ENCODE measurements at regions not wholly inside any gene's neighbourhood (a gene's known extent, or its start where the extent isn't known, plus 50 kb on each side); places are given as distances from the start of the nearest gene placed in this dataset.

DNA sequence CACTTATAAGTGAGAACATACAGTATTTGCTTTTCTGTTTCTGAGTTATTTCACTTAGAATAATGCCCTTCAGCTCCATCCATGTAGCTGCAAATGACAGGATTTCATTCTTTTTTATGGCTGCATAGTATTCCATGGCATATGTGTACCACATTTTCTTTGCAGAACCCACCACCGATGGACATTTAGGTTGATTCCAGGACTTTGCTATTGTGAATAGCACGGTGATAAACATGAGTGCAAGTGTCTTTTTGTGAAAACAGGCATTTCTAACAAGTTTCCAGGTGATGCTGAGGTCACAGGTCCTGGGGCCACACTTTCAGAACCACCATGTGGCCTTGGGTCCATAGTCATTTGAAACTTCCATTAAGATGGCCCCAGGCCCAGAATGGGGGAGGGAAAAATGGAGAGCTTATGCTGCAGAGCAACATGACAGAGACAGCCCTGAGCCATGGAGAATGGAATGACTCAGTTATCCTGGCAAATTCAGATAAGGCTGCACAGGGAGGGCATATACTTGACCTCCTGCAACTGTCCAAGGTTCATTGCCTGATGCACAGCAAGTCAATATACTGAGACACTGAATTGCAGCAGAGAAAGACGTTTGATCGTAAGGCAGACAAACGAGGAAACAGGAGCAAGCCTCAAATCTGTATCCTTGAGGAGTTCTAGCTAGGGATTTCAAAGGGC lies 248.0 kb upstream of the GALNT17 start:
- TF ChIP-seq POLR2AphosphoS5 (IDR thresholded peaks at IDR 0.05) (no peak), EP300 (IDR thresholded peaks at IDR 0.05) (no peak), POLR2A (IDR thresholded peaks at IDR 0.05; ENCODE audit: low read depth) (no peak)
- TF ChIP-seq, protein P1, sequence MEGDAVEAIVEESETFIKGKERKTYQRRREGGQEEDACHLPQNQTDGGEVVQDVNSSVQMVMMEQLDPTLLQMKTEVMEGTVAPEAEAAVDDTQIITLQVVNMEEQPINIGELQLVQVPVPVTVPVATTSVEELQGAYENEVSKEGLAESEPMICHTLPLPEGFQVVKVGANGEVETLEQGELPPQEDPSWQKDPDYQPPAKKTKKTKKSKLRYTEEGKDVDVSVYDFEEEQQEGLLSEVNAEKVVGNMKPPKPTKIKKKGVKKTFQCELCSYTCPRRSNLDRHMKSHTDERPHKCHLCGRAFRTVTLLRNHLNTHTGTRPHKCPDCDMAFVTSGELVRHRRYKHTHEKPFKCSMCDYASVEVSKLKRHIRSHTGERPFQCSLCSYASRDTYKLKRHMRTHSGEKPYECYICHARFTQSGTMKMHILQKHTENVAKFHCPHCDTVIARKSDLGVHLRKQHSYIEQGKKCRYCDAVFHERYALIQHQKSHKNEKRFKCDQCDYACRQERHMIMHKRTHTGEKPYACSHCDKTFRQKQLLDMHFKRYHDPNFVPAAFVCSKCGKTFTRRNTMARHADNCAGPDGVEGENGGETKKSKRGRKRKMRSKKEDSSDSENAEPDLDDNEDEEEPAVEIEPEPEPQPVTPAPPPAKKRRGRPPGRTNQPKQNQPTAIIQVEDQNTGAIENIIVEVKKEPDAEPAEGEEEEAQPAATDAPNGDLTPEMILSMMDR (IDR thresholded peaks at IDR 0.05), result no peak
- WGBS, result 76% methylated on average over 5 of the region's 5 CpGs

DNA sequence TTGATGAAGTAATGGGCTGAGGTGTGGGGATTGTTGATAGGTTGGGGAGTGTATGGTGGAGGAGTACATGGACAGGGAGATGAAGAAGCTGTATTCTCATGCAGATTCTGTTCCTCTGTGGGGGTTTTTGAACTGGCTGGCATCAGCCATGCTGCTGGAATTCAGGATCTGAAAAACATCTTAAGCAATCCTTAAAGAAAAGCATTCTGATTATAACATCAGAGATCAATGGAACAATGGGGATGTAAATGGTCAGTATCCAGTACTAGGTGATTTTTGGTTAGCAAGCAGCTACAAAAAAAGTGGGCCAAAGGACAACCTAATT lies 247.5 kb upstream of the GALNT17 start:
- intact Hi-C loops (cut with DNase I), result no loop called here
- peaks cover 0 to 9% (median 0%) of the 10 kb centered on the region in 4 donors for H3K27me3 ChIP-seq
- H3K4me1 ChIP-seq, result no peaks in the 10 kb centered on the region
- DNase-seq (ENCODE audit: extremely low spot score), result no peak
- no peak overlapping the region for H3K4me3 ChIP-seq
- no peaks in the 10 kb centered on the region for H3K9me3 ChIP-seq
- TF ChIP-seq, protein P1 (IDR thresholded peaks at IDR 0.05), result no peak
- TF ChIP-seq EP300 (IDR thresholded peaks at IDR 0.05) (no peak), POLR2A (IDR thresholded peaks at IDR 0.05; ENCODE audit: low read depth) (no peak), POLR2AphosphoS5 (IDR thresholded peaks at IDR 0.05) (no peak)
- H3K27ac ChIP-seq (replicated peaks in 1 of 4), result no peak overlapping the region
- no peaks in the 10 kb centered on the region for H3K36me3 ChIP-seq

More for the DNA sequence above, 248.0 kb upstream of the GALNT17 start:
- Histone ChIP-seq H3K27ac (replicated peaks in 1 of 4) (no peak overlapping the region), H3K4me3 (no peak overlapping the region), H3K4me1 (no peaks in the 10 kb centered on the region), H3K36me3 (no peaks in the 10 kb centered on the region), H3K27me3 (peaks cover 0 to 14% (median 0%) of the 10 kb centered on the region in 4 donors), H3K9me3 (no peaks in the 10 kb centered on the region)
- DNase-seq (ENCODE audit: extremely low spot score), result no peak
- intact Hi-C loops (cut with DNase I), result no loop called here

DNA sequence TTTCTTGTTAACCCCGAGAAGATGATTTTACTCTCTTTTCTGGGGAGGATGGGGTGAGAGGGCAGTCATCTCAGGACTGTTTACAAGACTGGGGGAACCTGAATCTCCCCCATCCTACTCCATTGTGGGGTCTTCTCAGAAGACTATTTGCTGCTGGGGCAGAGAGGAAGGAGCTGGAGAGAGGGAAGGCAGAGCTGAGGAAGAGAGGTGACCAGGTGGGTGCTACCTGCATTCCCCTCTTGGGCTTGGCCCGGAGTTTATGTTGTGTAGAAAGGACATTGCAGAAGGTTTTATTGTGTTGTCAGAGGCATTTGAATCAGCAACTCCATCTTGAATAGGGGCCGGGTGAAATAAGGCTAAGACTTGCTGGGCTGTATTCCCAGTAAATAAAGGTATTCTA lies 247.1 kb upstream of the GALNT17 start:
- Histone ChIP-seq H3K4me1 (no peaks in the 10 kb centered on the region), H3K36me3 (no peaks in the 10 kb centered on the region), H3K27ac (replicated peaks in 1 of 4) (no peak overlapping the region), H3K27me3 (peaks cover 0 to 6% (median 0%) of the 10 kb centered on the region in 4 donors), H3K4me3 (no peak overlapping the region), H3K9me3 (no peaks in the 10 kb centered on the region)
- no peak for DNase-seq (ENCODE audit: extremely low spot score)
- 74% methylated on average over 3 of the region's 3 CpGs for WGBS
- TF ChIP-seq POLR2A (IDR thresholded peaks at IDR 0.05; ENCODE audit: low read depth) (no peak), EP300 (IDR thresholded peaks at IDR 0.05) (no peak), POLR2AphosphoS5 (IDR thresholded peaks at IDR 0.05) (no peak)
- TF ChIP-seq, protein P1 (IDR thresholded peaks at IDR 0.05), result no peak
- intact Hi-C loops (cut with DNase I), result no loop called here

DNA sequence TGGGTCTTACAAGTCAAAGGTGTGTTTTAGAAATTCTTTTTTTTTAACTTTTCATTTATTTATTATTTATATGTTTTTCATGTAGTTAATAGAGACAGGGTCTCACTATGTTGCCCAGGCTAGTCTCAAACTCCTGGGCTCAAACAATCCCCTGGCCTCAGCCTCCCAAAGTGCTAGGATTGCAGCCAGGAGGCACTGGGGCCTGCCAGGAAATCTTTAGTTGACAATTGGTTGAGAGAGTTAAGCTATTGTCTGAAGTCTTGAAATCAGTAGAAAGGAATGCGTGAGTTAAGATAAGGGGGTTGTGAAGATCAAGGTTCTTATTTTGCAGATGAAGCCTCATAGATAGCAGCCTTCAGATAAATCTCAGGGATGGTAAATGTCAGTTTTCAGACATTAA lies 245.4 kb upstream of the GALNT17 start:
- Histone ChIP-seq H3K4me1 (no peaks in the 10 kb centered on the region), H3K4me3 (no peak overlapping the region), H3K9me3 (peaks cover 0 to 9% (median 8%) of the 10 kb centered on the region in 4 donors), H3K27ac (replicated peaks in 1 of 4) (no peak overlapping the region), H3K36me3 (no peaks in the 10 kb centered on the region), H3K27me3 (no peaks in the 10 kb centered on the region)
- 53% methylated on average over 1 of the region's 1 CpG for WGBS
- intact Hi-C loops (cut with DNase I), result no loop called here
- no peak for TF ChIP-seq POLR2A (IDR thresholded peaks at IDR 0.05; ENCODE audit: low read depth)
- no peak for TF ChIP-seq EP300 (IDR thresholded peaks at IDR 0.05)
- TF ChIP-seq, protein P1 (IDR thresholded peaks at IDR 0.05), result no peak
- TF ChIP-seq POLR2AphosphoS5 (IDR thresholded peaks at IDR 0.05), result no peak
- no peak for DNase-seq (ENCODE audit: extremely low spot score)

DNA sequence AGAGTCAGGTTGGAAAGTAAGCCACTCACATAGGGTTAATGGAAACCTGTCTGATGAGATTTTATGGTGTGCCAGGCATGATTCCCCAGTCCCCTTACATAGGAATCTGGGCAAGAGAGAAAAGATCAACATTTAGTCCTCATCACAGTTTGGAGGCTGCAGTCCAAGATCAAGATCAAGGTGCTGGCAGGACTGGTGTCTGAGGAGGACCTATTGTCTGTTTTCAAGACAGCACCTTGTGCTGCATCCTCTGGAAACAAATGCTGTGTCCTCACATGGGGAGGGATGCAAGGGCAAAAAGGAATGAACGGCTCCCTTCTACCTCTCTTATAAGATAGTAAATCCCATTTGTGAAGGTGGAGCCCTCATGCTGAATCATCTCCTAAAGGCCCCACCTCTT lies 244.8 kb upstream of the GALNT17 start:
- Histone ChIP-seq H3K9me3 (peaks cover 0 to 9% (median 8%) of the 10 kb centered on the region in 4 donors), H3K36me3 (no peaks in the 10 kb centered on the region), H3K27me3 (no peaks in the 10 kb centered on the region), H3K27ac (replicated peaks in 1 of 4) (no peak overlapping the region), H3K4me3 (no peak overlapping the region), H3K4me1 (no peaks in the 10 kb centered on the region)
- intact Hi-C loops (cut with DNase I), result no loop called here
- no peak for DNase-seq (ENCODE audit: extremely low spot score)
- WGBS, result 90% methylated on average over 1 of the region's 1 CpG
- TF ChIP-seq POLR2A (IDR thresholded peaks at IDR 0.05; ENCODE audit: low read depth), result no peak
- no peak for TF ChIP-seq EP300 (IDR thresholded peaks at IDR 0.05)
- TF ChIP-seq POLR2AphosphoS5 (IDR thresholded peaks at IDR 0.05), result no peak
- TF ChIP-seq, protein P1 (IDR thresholded peaks at IDR 0.05), result no peak
